HG02973 (cell line): ENCODE measurements at regions not wholly inside any gene's neighbourhood (a gene's known extent, or its start where the extent isn't known, plus 50 kb on each side); places are given as distances from the start of the nearest gene placed in this dataset.
"Not testable (repeated sequence)": the region's sequence is repeated elsewhere in the genome, so short reads cannot be mapped to it uniquely, and the experiment has no call there.

Experiments used
- ATAC-seq: cut with Tn5 transposase; IDR thresholded peaks from one replicate; pipeline ENCODE4 v1.9.1; 2021; ENCODE audit warnings: moderate library complexity; ENCODE audit not compliant: unreplicated experiment

GRCh38 chr4:167802463-167803212, 289.7 kb upstream of the ANXA10 start:
- ATAC-seq, result no peak

- ATAC-seq, result no peak
Measured at GRCh38 chr4:167811958-167812357, 280.4 kb upstream of the ANXA10 start.

GRCh38 chr4:167826281-167826680, 266.1 kb upstream of the ANXA10 start:
- ATAC-seq, result no peak

- ATAC-seq, result no peak
Measured at GRCh38 chr4:167831855-167832254, 260.5 kb upstream of the ANXA10 start.

- no peak for ATAC-seq
Measured at GRCh38 chr4:167838686-167839085, 253.7 kb upstream of the ANXA10 start.

GRCh38 chr4:167842487-167842886, 249.8 kb upstream of the ANXA10 start:
- ATAC-seq, result no peak

GRCh38 chr4:167854881-167855280, 237.5 kb upstream of the ANXA10 start:
- no peak for ATAC-seq

GRCh38 chr4:167858127-167858526, 234.2 kb upstream of the ANXA10 start:
- not testable (repeated sequence) for ATAC-seq

- ATAC-seq, result no peak
Measured at GRCh38 chr4:167867191-167867590, 225.1 kb upstream of the ANXA10 start.

- ATAC-seq, result no peak
Measured at GRCh38 chr4:167868163-167868562, 224.2 kb upstream of the ANXA10 start.

GRCh38 chr4:167873496-167873895, 218.8 kb upstream of the ANXA10 start:
- ATAC-seq, result no peak

GRCh38 chr4:167876091-167876490, 216.2 kb upstream of the ANXA10 start:
- not testable (repeated sequence) for ATAC-seq

- ATAC-seq, result not testable (repeated sequence)
Measured at GRCh38 chr4:167877826-167878225, 214.5 kb upstream of the ANXA10 start.

GRCh38 chr4:167883266-167883665, 209.1 kb upstream of the ANXA10 start:
- no peak for ATAC-seq

- ATAC-seq, result no peak
Measured at GRCh38 chr4:167885071-167885470, 207.3 kb upstream of the ANXA10 start.

- ATAC-seq, result no peak
Measured at GRCh38 chr4:167885872-167886271, 206.5 kb upstream of the ANXA10 start.

GRCh38 chr4:167887726-167888125, 204.6 kb upstream of the ANXA10 start:
- no peak for ATAC-seq

GRCh38 chr4:167890226-167890625, 202.1 kb upstream of the ANXA10 start:
- ATAC-seq, result no peak

GRCh38 chr4:167893531-167893930, 198.8 kb upstream of the ANXA10 start:
- no peak for ATAC-seq

GRCh38 chr4:167896260-167896659, 196.1 kb upstream of the ANXA10 start:
- ATAC-seq, result not testable (repeated sequence)

- ATAC-seq, result no peak
Measured at GRCh38 chr4:167897116-167897515, 195.2 kb upstream of the ANXA10 start.

- ATAC-seq, result no peak
Measured at GRCh38 chr4:167903291-167903721, 189.0 kb upstream of the ANXA10 start.

- no peak for ATAC-seq
Measured at GRCh38 chr4:167906851-167907250, 185.5 kb upstream of the ANXA10 start.
